Keratinocyte (primary cell): ENCODE measurements at regions not wholly inside any gene's neighbourhood (a gene's known extent, or its start where the extent isn't known, plus 50 kb on each side); places are given as distances from the start of the nearest gene placed in this dataset.

Experiments used
- DNase-seq: peaks from one replicate; pipeline ENCODE4 v3.0.0-alpha.2; 2011; ENCODE audit warnings: low read depth, missing footprints, low spot score
- FAIRE-seq: peaks from 2 replicates; lab custom pipeline; 2011; peaks lifted over from hg19 to GRCh38; lab: Jason Lieb, UNC
- H2AFZ ChIP-seq: 2 replicates; pipeline ENCODE4 v1.6.0; 2012; ENCODE audit warnings: low read length, control low read depth, inconsistent platforms; ENCODE audit not compliant: control insufficient read depth
- H3K27ac ChIP-seq: 2 replicates; pipeline ENCODE4 v1.5.1; 2011; ENCODE audit warnings: low read length; ENCODE audit not compliant: control insufficient read depth, insufficient read depth
- H3K27me3 ChIP-seq: 3 replicates; pipeline ENCODE4 v1.6.0; 2011; ENCODE audit warnings: low read length; ENCODE audit not compliant: control insufficient read depth, insufficient read depth; ENCODE audit errors: extremely low read depth
- H3K36me3 ChIP-seq, 2 experiments: 2 replicates in 1 of 2; 3 replicates in 1 of 2; pipeline ENCODE4 v1.5.1; 2011; ENCODE audit warnings: low read length in 2 of 2, mild to moderate bottlenecking in 1 of 2; ENCODE audit not compliant: control insufficient read depth in 2 of 2, insufficient read depth in 2 of 2; ENCODE audit errors: extremely low read depth in 1 of 2
- H3K4me1 ChIP-seq: 3 replicates; pipeline ENCODE4 v1.5.1; 2011; ENCODE audit warnings: low read length; ENCODE audit not compliant: control insufficient read depth, insufficient read depth; ENCODE audit errors: extremely low read depth
- H3K4me2 ChIP-seq: 3 replicates; pipeline ENCODE4 v1.6.0; 2011; ENCODE audit warnings: low read depth, low read length; ENCODE audit not compliant: control insufficient read depth, insufficient read depth; ENCODE audit errors: extremely low read depth
- H3K4me3 ChIP-seq, 3 experiments: fragments of 200-600 bp in 1 of 3; sonication (generic) in 1 of 3; 2 replicates in 2 of 3; 3 replicates in 1 of 3; pipeline ENCODE4 v1.5.1; 2011 to 2016; ENCODE audit warnings: low read length in 3 of 3, mild to moderate bottlenecking in 3 of 3, control low read depth in 2 of 3, inconsistent platforms in 1 of 3, low read depth in 1 of 3, mixed read lengths in 1 of 3, mixed run types in 1 of 3, moderate library complexity in 1 of 3; ENCODE audit not compliant: control insufficient read depth in 2 of 3, insufficient read depth in 2 of 3; ENCODE audit errors: extremely low read depth in 1 of 3
- H3K79me2 ChIP-seq: 2 replicates; pipeline ENCODE4 v1.6.0; 2012; ENCODE audit warnings: low read length; ENCODE audit not compliant: control insufficient read depth, insufficient read depth
- H3K9ac ChIP-seq: 3 replicates; pipeline ENCODE4 v1.6.0; 2011; ENCODE audit warnings: low read length; ENCODE audit not compliant: control insufficient read depth, insufficient read depth; ENCODE audit errors: extremely low read depth
- H3K9me1 ChIP-seq: 3 replicates; pipeline ENCODE4 v1.6.0; 2011; ENCODE audit warnings: low read length; ENCODE audit not compliant: control insufficient read depth, insufficient read depth; ENCODE audit errors: extremely low read depth
- H3K9me3 ChIP-seq: 2 replicates; pipeline ENCODE4 v1.5.1; 2012; ENCODE audit warnings: low read depth, low read length; ENCODE audit not compliant: control insufficient read depth
- H4K20me1 ChIP-seq: 3 replicates; pipeline ENCODE4 v1.6.0; 2011; ENCODE audit warnings: low read length; ENCODE audit not compliant: control insufficient read depth, insufficient read depth; ENCODE audit errors: extremely low read depth
- CTCF ChIP-seq, 3 experiments: IDR thresholded peaks in 1 of 3; conservative IDR thresholded peaks in 1 of 3; optimal IDR thresholded peaks in 1 of 3; 2 replicates in 2 of 3; 3 replicates in 1 of 3; pipeline versions ENCODE3 to v1.5.1; 2011; ENCODE audit warnings: low read length in 3 of 3, mild to moderate bottlenecking in 3 of 3, moderate library complexity in 2 of 3, control low read depth in 1 of 3, inconsistent platforms in 1 of 3; ENCODE audit not compliant: insufficient read depth in 2 of 3; ENCODE audit errors: extremely low read depth in 1 of 3
- EZH2 ChIP-seq: IDR thresholded peaks from one replicate; pipeline ENCODE4 v1.6.1; 2012; ENCODE audit warnings: inconsistent platforms, mild to moderate bottlenecking, low read length, moderate library complexity
- dilution Hi-C: fragments of 300-500 bp; cut with MboI; formaldehyde crosslinking; loops from one replicate; pipeline ENCODE4 v1.7.0; 2020; ENCODE audit warnings: low sequenced_read_pairs; ENCODE audit not compliant: extremely low pct_ligation_motif_present

GRCh38 chr15:27672537-27672936, 426.6 kb downstream of the OCA2 start:
- FAIRE-seq (no peak), DNase-seq (no peak)
- H3K27me3 ChIP-seq: no peaks in the 10 kb centered on the region
- no peak overlapping the region for H3K9ac ChIP-seq
- no peak overlapping the region for H3K4me2 ChIP-seq
- dilution Hi-C loops: no loop called here
- H3K27ac ChIP-seq: no peak overlapping the region
- peaks cover 4% of the 10 kb centered on the region for H3K9me3 ChIP-seq
- H3K4me3 ChIP-seq: no peak overlapping the region
- TF ChIP-seq CTCF (optimal IDR thresholded peaks at IDR 0.05 in 1 of 3, IDR thresholded peaks at IDR 0.05 in 1 of 3, conservative IDR thresholded peaks at IDR 0.05 in 1 of 3; ENCODE audit: extremely low read depth in 1 of 3, insufficient read depth in 2 of 3, low read length in 3 of 3) (no peak), EZH2 (no peak)
- no peaks in the 10 kb centered on the region for H3K4me1 ChIP-seq
- H4K20me1 ChIP-seq: no peaks in the 10 kb centered on the region
- no peaks in the 10 kb centered on the region for H3K9me1 ChIP-seq
- no peak overlapping the region for H2AFZ ChIP-seq
- no peaks in the 10 kb centered on the region for H3K79me2 ChIP-seq
- no peaks in the 10 kb centered on the region for H3K36me3 ChIP-seq

GRCh38 chr15:27671819-27672437, 427.2 kb downstream of the OCA2 start:
- no peak overlapping the region for H3K27ac ChIP-seq
- no peak for DNase-seq
- FAIRE-seq: no peak
- H3K79me2 ChIP-seq: no peaks in the 10 kb centered on the region
- no peak overlapping the region for H2AFZ ChIP-seq
- H3K4me3 ChIP-seq: no peak overlapping the region
- peaks cover 4% of the 10 kb centered on the region for H3K9me3 ChIP-seq
- H3K9ac ChIP-seq: no peak overlapping the region
- H3K36me3 ChIP-seq: no peaks in the 10 kb centered on the region
- H3K4me1 ChIP-seq: no peaks in the 10 kb centered on the region
- no peaks in the 10 kb centered on the region for H3K9me1 ChIP-seq
- H3K27me3 ChIP-seq: no peaks in the 10 kb centered on the region
- H3K4me2 ChIP-seq: no peak overlapping the region
- TF ChIP-seq CTCF (optimal IDR thresholded peaks at IDR 0.05 in 1 of 3, IDR thresholded peaks at IDR 0.05 in 1 of 3, conservative IDR thresholded peaks at IDR 0.05 in 1 of 3; ENCODE audit: extremely low read depth in 1 of 3, insufficient read depth in 2 of 3, low read length in 3 of 3): no peak
- TF ChIP-seq EZH2: no peak
- H4K20me1 ChIP-seq: no peaks in the 10 kb centered on the region
- dilution Hi-C loops: no loop called here
